ENCODE measurements at regions not wholly inside any gene's neighbourhood (a gene's known extent, or its start where the extent isn't known, plus 50 kb on each side); places are given as distances from the start of the nearest gene placed in this dataset.

DNA sequence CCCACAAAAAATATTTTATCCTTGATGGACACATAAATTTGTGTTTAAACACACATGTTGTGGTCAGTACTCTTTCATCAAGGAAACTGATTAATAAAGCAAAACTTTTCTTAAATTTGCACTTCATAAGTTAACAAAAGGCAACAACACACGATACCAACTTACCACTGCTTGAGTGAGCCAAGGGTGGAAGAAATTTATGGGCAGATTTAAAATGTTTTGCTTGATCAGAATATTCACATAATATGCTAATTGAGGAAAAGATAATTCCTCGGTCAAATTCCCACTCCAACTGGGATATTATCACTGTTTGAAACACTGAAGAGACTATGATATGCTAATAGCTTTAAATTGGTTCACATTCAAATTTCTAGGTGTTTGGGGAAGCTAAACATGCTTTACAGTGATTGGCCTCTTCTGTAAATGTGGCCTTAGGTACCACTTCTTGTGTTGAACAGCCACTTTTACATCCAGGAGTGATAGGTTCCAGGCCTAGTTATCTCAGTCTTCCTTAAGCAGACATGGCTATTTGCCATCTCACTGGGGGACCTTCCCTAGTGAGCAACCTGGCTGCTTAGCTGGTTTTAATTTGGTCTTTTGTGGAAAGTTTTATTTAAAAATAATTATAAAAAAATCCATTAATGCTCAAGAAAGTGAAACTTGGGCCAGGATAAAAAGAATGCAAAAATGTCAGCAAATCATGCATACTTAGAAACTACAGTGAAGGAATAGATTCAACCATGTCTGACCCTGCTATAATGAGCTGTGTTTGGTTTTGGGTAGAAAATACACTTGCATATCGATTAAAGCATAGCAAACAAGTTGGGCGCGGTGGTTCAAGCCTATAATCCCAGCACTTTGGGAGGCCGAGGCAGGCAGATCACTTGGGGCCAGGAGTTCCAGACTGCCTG, 221.2 kb upstream of the MAP3K7 start:
- in situ Hi-C loops (cut with MboI; ENCODE audit: low sequenced_read_pairs, unreplicated experiment) = no loop called here
- no peak for DNase-seq (ENCODE audit: low spot score)
- TF ChIP-seq, protein P1, sequence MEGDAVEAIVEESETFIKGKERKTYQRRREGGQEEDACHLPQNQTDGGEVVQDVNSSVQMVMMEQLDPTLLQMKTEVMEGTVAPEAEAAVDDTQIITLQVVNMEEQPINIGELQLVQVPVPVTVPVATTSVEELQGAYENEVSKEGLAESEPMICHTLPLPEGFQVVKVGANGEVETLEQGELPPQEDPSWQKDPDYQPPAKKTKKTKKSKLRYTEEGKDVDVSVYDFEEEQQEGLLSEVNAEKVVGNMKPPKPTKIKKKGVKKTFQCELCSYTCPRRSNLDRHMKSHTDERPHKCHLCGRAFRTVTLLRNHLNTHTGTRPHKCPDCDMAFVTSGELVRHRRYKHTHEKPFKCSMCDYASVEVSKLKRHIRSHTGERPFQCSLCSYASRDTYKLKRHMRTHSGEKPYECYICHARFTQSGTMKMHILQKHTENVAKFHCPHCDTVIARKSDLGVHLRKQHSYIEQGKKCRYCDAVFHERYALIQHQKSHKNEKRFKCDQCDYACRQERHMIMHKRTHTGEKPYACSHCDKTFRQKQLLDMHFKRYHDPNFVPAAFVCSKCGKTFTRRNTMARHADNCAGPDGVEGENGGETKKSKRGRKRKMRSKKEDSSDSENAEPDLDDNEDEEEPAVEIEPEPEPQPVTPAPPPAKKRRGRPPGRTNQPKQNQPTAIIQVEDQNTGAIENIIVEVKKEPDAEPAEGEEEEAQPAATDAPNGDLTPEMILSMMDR (IDR thresholded peaks at IDR 0.05; ENCODE audit: borderline replicate concordance, control extremely low read depth, extremely low read depth, insufficient read depth, missing control alignments) = no peak

DNA sequence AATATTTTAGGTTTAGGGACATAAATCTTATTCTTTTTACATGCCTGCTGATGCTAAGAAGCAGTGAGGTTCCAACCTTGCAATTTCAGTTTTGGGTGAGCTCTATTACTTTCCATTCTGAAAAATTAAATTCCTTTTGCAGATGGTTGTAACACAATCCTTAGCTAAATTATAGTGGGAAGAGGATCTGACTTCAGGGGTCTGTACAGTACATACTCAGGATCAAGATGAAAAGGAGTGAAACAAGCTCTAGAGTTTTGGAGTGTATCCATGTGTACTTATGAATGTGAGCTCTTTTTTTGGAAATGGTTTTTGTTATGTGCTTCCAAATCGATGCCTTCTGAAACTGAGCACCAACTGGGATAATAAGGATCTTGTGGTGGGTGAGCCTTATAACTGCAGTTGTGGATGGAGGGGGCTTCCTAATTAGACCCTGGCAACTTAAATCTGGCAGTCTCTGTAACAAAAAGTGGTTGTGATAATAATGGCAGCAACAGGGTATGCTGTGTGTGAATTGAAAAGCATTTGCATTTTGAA, 218.8 kb upstream of the MAP3K7 start:
- no peak for DNase-seq (ENCODE audit: low spot score)
- in situ Hi-C loops (cut with MboI; ENCODE audit: low sequenced_read_pairs, unreplicated experiment) = no loop called here
- TF ChIP-seq, protein P1 (IDR thresholded peaks at IDR 0.05; ENCODE audit: borderline replicate concordance, control extremely low read depth, extremely low read depth, insufficient read depth, missing control alignments) = no peak

DNA sequence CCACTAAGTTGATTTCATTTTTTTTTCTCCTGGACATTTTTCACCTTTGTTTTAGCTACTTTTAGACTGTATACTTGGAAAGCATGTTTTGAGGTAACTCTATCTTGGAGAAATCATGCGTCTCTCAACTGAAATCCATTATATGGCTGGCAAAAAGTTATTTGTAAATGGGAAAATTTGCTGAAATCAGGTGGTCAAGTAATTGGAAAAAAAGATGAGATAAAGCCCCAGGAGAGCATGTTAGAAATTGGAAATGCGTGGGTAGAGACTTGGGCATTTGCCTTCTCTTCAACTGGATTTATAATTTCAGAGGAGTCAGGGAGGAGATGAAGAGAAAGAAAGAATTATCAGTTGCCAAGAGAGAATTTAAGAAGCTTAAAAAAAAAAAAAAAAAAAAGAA, 217.1 kb upstream of the MAP3K7 start:
- TF ChIP-seq, protein P1 (IDR thresholded peaks at IDR 0.05; ENCODE audit: borderline replicate concordance, control extremely low read depth, extremely low read depth, insufficient read depth, missing control alignments) = no peak
- in situ Hi-C loops (cut with MboI; ENCODE audit: low sequenced_read_pairs, unreplicated experiment) = no loop called here
- DNase-seq (ENCODE audit: low spot score) = no peak

DNA sequence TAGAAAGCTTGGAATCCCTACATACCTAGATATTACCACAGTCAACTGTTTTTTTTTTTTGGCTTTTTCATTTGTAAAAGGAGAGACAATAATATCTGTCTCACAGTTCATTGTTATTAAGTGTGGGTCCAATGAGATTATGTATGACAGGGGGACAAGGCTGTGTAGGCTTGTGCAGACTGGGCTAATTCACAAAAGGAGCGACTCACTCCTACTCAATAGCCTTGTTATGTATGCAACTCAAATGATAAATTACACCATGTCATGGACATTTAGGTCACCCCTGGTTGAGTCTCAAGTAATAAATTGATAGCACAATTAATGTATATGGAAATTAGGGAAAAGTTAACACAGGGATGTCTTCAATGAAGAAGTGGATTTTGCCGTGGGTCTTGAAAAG, 208.2 kb upstream of the MAP3K7 start:
- TF ChIP-seq, protein P1 (IDR thresholded peaks at IDR 0.05; ENCODE audit: borderline replicate concordance, control extremely low read depth, extremely low read depth, insufficient read depth, missing control alignments) = no peak
- in situ Hi-C loops (cut with MboI; ENCODE audit: low sequenced_read_pairs, unreplicated experiment) = no loop called here
- DNase-seq (ENCODE audit: low spot score) = no peak

DNA sequence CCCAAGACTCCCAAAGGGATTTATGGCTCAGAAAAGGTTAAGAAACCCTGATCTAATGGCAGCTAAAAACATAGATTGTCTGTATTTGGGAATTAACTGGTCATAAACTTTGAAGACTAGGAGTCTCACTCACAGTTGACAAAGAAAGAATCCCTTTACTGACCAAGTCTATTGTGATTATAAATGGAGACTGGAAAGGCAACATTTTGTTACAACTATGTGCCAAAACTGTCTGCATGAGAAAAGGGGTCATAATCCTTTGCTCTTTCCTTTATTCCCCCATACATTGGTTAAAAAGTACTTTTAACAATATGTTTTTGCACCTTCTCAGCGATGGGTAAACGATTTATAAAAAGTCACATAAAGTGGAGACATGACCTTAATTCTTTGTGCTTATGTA, 206.9 kb upstream of the MAP3K7 start:
- TF ChIP-seq, protein P1 (IDR thresholded peaks at IDR 0.05; ENCODE audit: borderline replicate concordance, control extremely low read depth, extremely low read depth, insufficient read depth, missing control alignments) = no peak
- DNase-seq (ENCODE audit: low spot score) = no peak
- in situ Hi-C loops (cut with MboI; ENCODE audit: low sequenced_read_pairs, unreplicated experiment) = no loop called here

DNA sequence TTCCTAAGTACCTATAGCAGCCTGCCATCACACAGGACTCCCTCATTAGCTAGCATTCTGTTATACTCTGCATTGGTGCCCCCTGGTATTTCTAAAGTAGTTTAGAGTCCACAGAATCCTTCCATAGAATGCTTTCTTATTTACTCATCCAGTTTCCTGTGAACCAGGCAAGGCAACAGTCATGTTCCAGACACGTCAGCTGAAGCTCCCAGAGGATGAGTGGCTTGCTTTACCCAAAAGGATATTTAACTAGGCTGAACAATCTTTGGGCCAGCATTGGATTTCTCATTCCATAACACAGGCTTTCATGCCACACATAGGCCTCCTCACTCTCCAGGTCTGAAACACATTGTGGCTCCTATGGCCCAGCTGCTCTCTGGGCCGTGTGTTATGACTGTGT, 203.8 kb upstream of the MAP3K7 start:
- in situ Hi-C loops (cut with MboI; ENCODE audit: low sequenced_read_pairs, unreplicated experiment) = no loop called here
- DNase-seq (ENCODE audit: low spot score) = no peak
- TF ChIP-seq, protein P1 (IDR thresholded peaks at IDR 0.05; ENCODE audit: borderline replicate concordance, control extremely low read depth, extremely low read depth, insufficient read depth, missing control alignments) = no peak

Data from GM13976 (cell line).